Heart right ventricle (tissue), 16 donors: ENCODE measurements at regions not wholly inside any gene's neighbourhood (a gene's known extent, or its start where the extent isn't known, plus 50 kb on each side); places are given as distances from the start of the nearest gene placed in this dataset.

Experiments used
- ATAC-seq, 8 donors: fragments of 200-7000 bp; cut with Tn5 transposase; one replicate each; pipeline ENCODE4 v1.9.1; 2020; ENCODE audit warnings: mild to moderate bottlenecking in 8 of 8, moderate library complexity in 8 of 8, moderate number of reproducible peaks in 1 of 8
- DNase-seq, 2 donors: peaks; one replicate each; pipeline ENCODE4 v3.0.0-alpha.2; 2020
- H3K27ac ChIP-seq, 10 donors: fragments of 200-600 bp; sonication (generic) in 2 of 10; one replicate each; pipeline versions ENCODE4 v1.5.0 to v1.8.0; 2020 to 2022; ENCODE audit warnings: mild to moderate bottlenecking in 3 of 10
- H3K27me3 ChIP-seq, 7 donors: fragments of 200-600 bp; one replicate each; pipeline ENCODE4 v1.8.0; 2021 to 2022; ENCODE audit warnings: mild to moderate bottlenecking in 2 of 7
- H3K36me3 ChIP-seq, 9 donors: fragments of 200-600 bp; sonication (generic) in 1 of 9; one replicate each; pipeline versions ENCODE4 v1.5.0 to v1.8.0; 2020 to 2022; ENCODE audit warnings: mild to moderate bottlenecking in 2 of 9
- H3K4me1 ChIP-seq, 9 donors: fragments of 200-600 bp; sonication (generic) in 1 of 9; one replicate each; pipeline versions ENCODE4 v1.5.0 to v1.8.0; 2020 to 2022; ENCODE audit warnings: mild to moderate bottlenecking in 4 of 9
- H3K4me3 ChIP-seq, 10 donors: fragments of 200-600 bp; sonication (generic) in 2 of 10; one replicate each; pipeline versions ENCODE4 v1.5.0 to v1.8.0; 2020 to 2022; ENCODE audit warnings: mild to moderate bottlenecking in 7 of 10, moderate library complexity in 2 of 10
- H3K9me3 ChIP-seq, 11 donors: fragments of 200-600 bp in 10 of 11; sonication (generic) in 2 of 11; one replicate each; pipeline versions ENCODE4 v1.5.0 to v1.8.0; 2013 to 2022; ENCODE audit warnings: mild to moderate bottlenecking in 2 of 11, control low read depth in 1 of 11, moderate library complexity in 1 of 11
- CTCF ChIP-seq, 9 donors: fragments of 200-600 bp; sonication (generic) in 2 of 9; IDR thresholded peaks; one replicate each; pipeline versions ENCODE4 v1.5.0 to v1.8.0; 2021 to 2022; ENCODE audit warnings: antibody characterized with exemption in 9 of 9, mild to moderate bottlenecking in 5 of 9, moderate library complexity in 1 of 9
- WGBS, 2 donors: extraction: QIAGEN DNeasy Blood & Tissue Kit; methylation state at CpG; one replicate each; pipeline ENCODE4 v1.1.7; 2013; ENCODE audit warnings: inconsistent platforms in 1 of 2; 5-methylcytosine and 5-hydroxymethylcytosine counted together
- intact Hi-C, 10 donors: fragments of 100-400 bp; cut with DNase I; formaldehyde crosslinking; loops; one replicate each; pipeline versions ENCODE4 v1.11.1 to v1.14.2; 2022
- donor health status: Arrhythmogenic right ventricular cardiomyopathy.
- donor health status: ischemic (EF 13 %, LVEDD 7.1; RV severe dilation, severe dysfunction).
- donor health status: healthy with polysubstance abuse.
- donor health status: DM: no; HTN: yes; CAD: no.
- donor health status: DM: no; HTN: no; CAD: no.
- donor health status: ischemic (EF 25% LVEDD 6.9; RV normal size, moderate dysfunction).
- donor health status: ischemic (EF 25% LVEDD 5.7; RV mildly dilated, moderate dysfunction).
- donor health status: healthy.
- donor health status: DM: yes; HTN: yes; CAD: no.
- donor health status: Ischemic cardiomyopathy.
- donor health status: ischemic (EF 35%, LVEDD 5.7; RV mildly dilated, moderate dysfunction).
- donor health status: nonischemic (EF 11% LVEDD 7.7; RV severe dilation, severe dysfunction).
- donor health status: DM: yes; HTN: yes; CAD: no.
- donor health status: PGD.
- donor health status: ischemic (EF 29% LVEDD 5.4; RV normal size, mild dysfunction).
- donor health status: nonischemic (EF 23%, LVEDD 6.1; RV moderate dilation, normal function).

GRCh38 chr7:41187322-41187721 lies 515.6 kb downstream of the INHBA start:
- DNase-seq (no peak), ATAC-seq (no peak)
- 70 to 72% methylated on average over 4 of the region's 4 CpGs for WGBS, 2 donors
- no peaks in the 10 kb centered on the region for H3K36me3 ChIP-seq
- peaks cover 0 to 7% (median 0%) of the 10 kb centered on the region in 9 donors for H3K4me1 ChIP-seq
- H3K27ac ChIP-seq, result no peak overlapping the region
- no peak overlapping the region for H3K4me3 ChIP-seq
- H3K9me3 ChIP-seq, result no peaks in the 10 kb centered on the region
- no peak for TF ChIP-seq CTCF (IDR thresholded peaks at IDR 0.05)
- H3K27me3 ChIP-seq, result no peaks in the 10 kb centered on the region
- intact Hi-C loops, result no loop called here

GRCh38 chr7:41185851-41186250 lies 517.0 kb downstream of the INHBA start:
- 65 to 80% methylated on average over 3 of the region's 3 CpGs for WGBS, 2 donors
- Histone ChIP-seq H3K4me1 (peaks cover 0 to 7% (median 0%) of the 10 kb centered on the region in 9 donors), H3K9me3 (no peaks in the 10 kb centered on the region), H3K36me3 (no peaks in the 10 kb centered on the region), H3K27ac (no peak overlapping the region), H3K4me3 (no peak overlapping the region), H3K27me3 (no peaks in the 10 kb centered on the region)
- no peak for TF ChIP-seq CTCF (IDR thresholded peaks at IDR 0.05)
- ATAC-seq (no peak), DNase-seq (no peak)
- intact Hi-C loops, result no loop called here

GRCh38 chr7:41183741-41184140 lies 519.1 kb downstream of the INHBA start:
- intact Hi-C loops, result no loop called here
- ATAC-seq (no peak), DNase-seq (no peak)
- Histone ChIP-seq H3K36me3 (no peaks in the 10 kb centered on the region), H3K27ac (no peak overlapping the region), H3K4me3 (no peak overlapping the region), H3K27me3 (no peaks in the 10 kb centered on the region), H3K9me3 (no peaks in the 10 kb centered on the region), H3K4me1 (no peaks in the 10 kb centered on the region)
- WGBS, 2 donors, result 92 to 96% methylated on average over 6 of the region's 6 CpGs
- TF ChIP-seq CTCF (IDR thresholded peaks at IDR 0.05), result no peak

- DNase-seq (no peak), ATAC-seq (no peak)
- H3K4me1 ChIP-seq, result no peaks in the 10 kb centered on the region
- intact Hi-C loops, result no loop called here
- H3K27me3 ChIP-seq, result no peaks in the 10 kb centered on the region
- 80 to 81% methylated on average over 2 of the region's 2 CpGs for WGBS, 2 donors
- no peaks in the 10 kb centered on the region for H3K9me3 ChIP-seq
- no peak overlapping the region for H3K4me3 ChIP-seq
- TF ChIP-seq CTCF (IDR thresholded peaks at IDR 0.05), result no peak
- H3K36me3 ChIP-seq, result no peaks in the 10 kb centered on the region
- no peak overlapping the region for H3K27ac ChIP-seq
These were observed 520.1 kb downstream of the INHBA start for GRCh38 chr7:41182782-41183181.

GRCh38 chr7:41175435-41175834 lies 527.5 kb downstream of the INHBA start:
- DNase-seq (no peak), ATAC-seq (no peak)
- WGBS, 2 donors, result 68 to 80% methylated on average over 8 of the region's 8 CpGs
- H3K4me3 ChIP-seq, result no peak overlapping the region
- no peak overlapping the region for H3K27ac ChIP-seq
- TF ChIP-seq CTCF (IDR thresholded peaks at IDR 0.05), result no peak
- no peaks in the 10 kb centered on the region for H3K36me3 ChIP-seq
- H3K9me3 ChIP-seq, result no peaks in the 10 kb centered on the region
- no peaks in the 10 kb centered on the region for H3K27me3 ChIP-seq
- intact Hi-C loops, result no loop called here
- H3K4me1 ChIP-seq, result no peaks in the 10 kb centered on the region
